HG02798 (cell line): ENCODE measurements at regions not wholly inside any gene's neighbourhood (a gene's known extent, or its start where the extent isn't known, plus 50 kb on each side); places are given as distances from the start of the nearest gene placed in this dataset.
"Not testable (repeated sequence)": the region's sequence is repeated elsewhere in the genome, so short reads cannot be mapped to it uniquely, and the experiment has no call there.

Source experiments
- ATAC-seq: cut with Tn5 transposase; IDR thresholded peaks from one replicate; pipeline ENCODE4 v1.9.1; 2021; ENCODE audit warnings: mild to moderate bottlenecking; ENCODE audit not compliant: unreplicated experiment, poor library complexity

GRCh38 chr1:194684636-194685035, 1498.2 kb upstream of the B3GALT2 start:
- no peak for ATAC-seq

- peak; percentile 47 for ATAC-seq
Measured at GRCh38 chr1:194658090-194658439, 1471.7 kb upstream of the B3GALT2 start.

GRCh38 chr1:194654956-194655355, 1468.5 kb upstream of the B3GALT2 start:
- ATAC-seq, result no peak

GRCh38 chr1:194653385-194653784, 1467.0 kb upstream of the B3GALT2 start:
- no peak for ATAC-seq

GRCh38 chr1:194647118-194647517, 1460.7 kb upstream of the B3GALT2 start:
- no peak for ATAC-seq

GRCh38 chr1:194644528-194644927, 1458.1 kb upstream of the B3GALT2 start:
- no peak for ATAC-seq

- no peak for ATAC-seq
Measured at GRCh38 chr1:194640322-194640721, 1453.9 kb upstream of the B3GALT2 start.

GRCh38 chr1:194629011-194629410, 1442.6 kb upstream of the B3GALT2 start:
- no peak for ATAC-seq

- no peak for ATAC-seq
Measured at GRCh38 chr1:194624833-194625232, 1438.4 kb upstream of the B3GALT2 start.

GRCh38 chr1:194618101-194618500, 1431.7 kb upstream of the B3GALT2 start:
- ATAC-seq, result no peak

GRCh38 chr1:194617272-194617671, 1430.9 kb upstream of the B3GALT2 start:
- ATAC-seq, result not testable (repeated sequence)

GRCh38 chr1:194616835-194617234, 1430.4 kb upstream of the B3GALT2 start:
- ATAC-seq, result no peak

- ATAC-seq, result no peak
Measured at GRCh38 chr1:194602184-194602583, 1415.8 kb upstream of the B3GALT2 start.

- no peak for ATAC-seq
Measured at GRCh38 chr1:194600716-194601115, 1414.3 kb upstream of the B3GALT2 start.

GRCh38 chr1:194598098-194598497, 1411.7 kb upstream of the B3GALT2 start:
- no peak for ATAC-seq

- ATAC-seq, result no peak
Measured at GRCh38 chr1:194586302-194586701, 1399.9 kb upstream of the B3GALT2 start.

GRCh38 chr1:194584052-194584451, 1397.6 kb upstream of the B3GALT2 start:
- ATAC-seq, result no peak

GRCh38 chr1:194570476-194570875, 1384.1 kb upstream of the B3GALT2 start:
- no peak for ATAC-seq

GRCh38 chr1:194568610-194569009, 1382.2 kb upstream of the B3GALT2 start:
- no peak for ATAC-seq

- no peak for ATAC-seq
Measured at GRCh38 chr1:194548071-194548470, 1361.7 kb upstream of the B3GALT2 start.

- no peak for ATAC-seq
Measured at GRCh38 chr1:194544012-194544411, 1357.6 kb upstream of the B3GALT2 start.

GRCh38 chr1:194538453-194538852, 1352.0 kb upstream of the B3GALT2 start:
- ATAC-seq, result no peak

GRCh38 chr1:194537521-194537920, 1351.1 kb upstream of the B3GALT2 start:
- ATAC-seq, result no peak
